GM19035 (cell line): ENCODE measurements at regions not wholly inside any gene's neighbourhood (a gene's known extent, or its start where the extent isn't known, plus 50 kb on each side); places are given as distances from the start of the nearest gene placed in this dataset.

Source experiments
- ATAC-seq: cut with Tn5 transposase; IDR thresholded peaks from one replicate; pipeline ENCODE4 v1.9.1; 2021; ENCODE audit not compliant: unreplicated experiment

- no peak for ATAC-seq
Measured at GRCh38 chr5:106923409-106923808, 747.3 kb downstream of the EFNA5 start.

GRCh38 chr5:106921567-106921966 is 749.2 kb downstream of the EFNA5 start:
- no peak for ATAC-seq

GRCh38 chr5:106910486-106910885 is 760.3 kb downstream of the EFNA5 start:
- no peak for ATAC-seq

- no peak for ATAC-seq
Measured at GRCh38 chr5:106909716-106910115, 761.0 kb downstream of the EFNA5 start.

- ATAC-seq, result no peak
Measured at GRCh38 chr5:106907979-106908378, 762.8 kb downstream of the EFNA5 start.

- ATAC-seq, result no peak
Measured at GRCh38 chr5:106906199-106906598, 764.5 kb downstream of the EFNA5 start.

- ATAC-seq, result no peak
Measured at GRCh38 chr5:106894964-106895363, 775.8 kb downstream of the EFNA5 start.

- ATAC-seq, result no peak
Measured at GRCh38 chr5:106882035-106882434, 788.7 kb downstream of the EFNA5 start.

- no peak for ATAC-seq
Measured at GRCh38 chr5:106880656-106881055, 790.1 kb downstream of the EFNA5 start.

- ATAC-seq, result no peak
Measured at GRCh38 chr5:106877881-106878280, 792.9 kb downstream of the EFNA5 start.

GRCh38 chr5:106876665-106877194 is 794.0 kb downstream of the EFNA5 start:
- ATAC-seq, result no peak

GRCh38 chr5:106876298-106876622 is 794.5 kb downstream of the EFNA5 start:
- ATAC-seq, result no peak

GRCh38 chr5:106875591-106876297 is 795.0 kb downstream of the EFNA5 start:
- ATAC-seq, result peak; percentile 74

GRCh38 chr5:106874974-106875373 is 795.8 kb downstream of the EFNA5 start:
- ATAC-seq, result no peak

- ATAC-seq, result no peak
Measured at GRCh38 chr5:106874531-106874930, 796.2 kb downstream of the EFNA5 start.

- no peak for ATAC-seq
Measured at GRCh38 chr5:106873568-106873967, 797.2 kb downstream of the EFNA5 start.

GRCh38 chr5:106865279-106865678 is 805.5 kb downstream of the EFNA5 start:
- no peak for ATAC-seq

- ATAC-seq, result no peak
Measured at GRCh38 chr5:106862450-106863193, 808.1 kb downstream of the EFNA5 start.

GRCh38 chr5:106860398-106861044 is 810.2 kb downstream of the EFNA5 start:
- peak; percentile 62 for ATAC-seq

- no peak for ATAC-seq
Measured at GRCh38 chr5:106858616-106859015, 812.1 kb downstream of the EFNA5 start.

GRCh38 chr5:106854922-106855321 is 815.8 kb downstream of the EFNA5 start:
- ATAC-seq, result no peak
